ENCODE measurements at regions not wholly inside any gene's neighbourhood (a gene's known extent, or its start where the extent isn't known, plus 50 kb on each side); places are given as distances from the start of the nearest gene placed in this dataset.

DNA sequence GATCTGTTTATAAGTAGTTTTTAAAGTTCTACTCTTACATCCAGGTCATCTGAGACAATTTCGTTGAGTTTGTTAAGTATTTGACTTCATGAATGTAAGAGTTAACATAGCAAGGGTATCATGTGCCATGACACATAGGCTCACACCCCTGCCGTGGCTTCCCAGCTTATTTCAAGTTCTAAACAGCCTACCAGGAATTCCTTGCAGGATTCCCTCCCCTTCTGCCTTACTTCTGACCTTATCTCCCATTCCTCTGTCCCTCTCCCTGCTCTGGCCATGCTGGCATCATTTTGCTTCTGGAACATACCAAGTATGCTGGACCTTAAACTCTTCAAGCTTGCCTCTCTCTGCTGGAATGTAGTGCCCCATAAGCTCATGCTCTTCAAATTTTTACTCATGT, 369.9 kb upstream of the PCDH7 start:
- TF ChIP-seq POLR2AphosphoS5 (IDR thresholded peaks at IDR 0.05; ENCODE audit: low read depth) (no peak), EZH2 (IDR thresholded peaks at IDR 0.05; ENCODE audit: low read depth, unreplicated experiment) (no peak)
